ENCODE measurements at regions not wholly inside any gene's neighbourhood (a gene's known extent, or its start where the extent isn't known, plus 50 kb on each side); places are given as distances from the start of the nearest gene placed in this dataset.

DNA sequence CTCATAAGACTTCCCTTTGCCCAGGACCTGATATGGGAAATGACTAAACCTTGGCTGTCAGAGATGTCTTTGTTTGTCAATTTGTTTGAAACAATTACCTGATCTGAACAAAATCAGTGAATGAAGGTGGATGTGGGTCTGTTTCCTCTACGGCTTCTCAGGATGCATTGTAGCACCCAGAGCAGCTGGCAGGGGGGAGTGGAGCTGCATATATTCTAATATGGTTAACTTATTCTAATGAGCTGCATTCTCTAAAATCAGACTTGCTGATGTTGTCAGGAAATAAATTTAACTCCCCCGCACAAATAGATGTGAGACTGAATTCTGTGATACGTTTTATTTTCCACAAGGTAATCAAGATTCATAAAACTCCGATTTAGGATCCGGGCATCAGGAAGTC, 665.4 kb downstream of the MAT2B start:
- Histone ChIP-seq H3K27ac (ENCODE audit: insufficient read depth, low read depth, low read length) (no peak overlapping the region), H2AFZ (ENCODE audit: low read depth, low read length) (no peak overlapping the region), H3K9me1 (replicated peaks; ENCODE audit: control insufficient read depth, extremely low read depth, insufficient read depth, low read length) (no peaks in the 10 kb centered on the region), H3K4me1 (ENCODE audit: control insufficient read depth, extremely low read depth, insufficient read depth, low read length) (no peaks in the 10 kb centered on the region), H3K9me3 (replicated peaks; ENCODE audit: control insufficient read depth, insufficient read depth, low read length) (no peaks in the 10 kb centered on the region), H3K79me2 (ENCODE audit: control insufficient read depth, insufficient read depth, low read length) (no peaks in the 10 kb centered on the region), H3K4me3 (replicated peaks in 1 of 3; ENCODE audit: insufficient read depth in 1 of 3, low read depth in 1 of 3, low read length in 3 of 3) (no peak overlapping the region), H3K9ac (replicated peaks; ENCODE audit: extremely low read depth, insufficient read depth, low read length) (no peak overlapping the region), H3K36me3 (ENCODE audit: control insufficient read depth in 2 of 2, extremely low read depth in 1 of 2, insufficient read depth in 2 of 2, low read length in 2 of 2) (no peaks in the 10 kb centered on the region), H3K4me2 (ENCODE audit: insufficient read depth, low read length) (no peak overlapping the region), H3K27me3 (ENCODE audit: control insufficient read depth in 2 of 2, insufficient read depth in 2 of 2, low read length in 2 of 2) (no peaks in the 10 kb centered on the region), H4K20me1 (replicated peaks; ENCODE audit: control insufficient read depth, extremely low read depth, insufficient read depth, low read length) (no peaks in the 10 kb centered on the region)
- ChIA-PET CTCF (no interaction called here), POLR2A (no interaction called here)
- no TSS peak for BruUV-seq (replicated peaks)
- FAIRE-seq (no peak), DNase-seq (ENCODE audit: low read depth, low spot score) (no peak)
- dilution Hi-C loops (cut with MboI; ENCODE audit: extremely low pct_ligation_motif_present, low sequenced_read_pairs) (no loop called here), intact Hi-C loops (cut with micrococcal nuclease) (no loop called here)
- TF ChIP-seq EZH2 (IDR thresholded peaks at IDR 0.05; ENCODE audit: borderline replicate concordance, low read depth, low read length, severe bottlenecking) (no peak), POLR2A (IDR thresholded peaks at IDR 0.05; ENCODE audit: low read depth, low read length) (no peak), FOS (IDR thresholded peaks at IDR 0.05; ENCODE audit: borderline replicate concordance, insufficient read depth, low read length) (no peak), MYC (IDR thresholded peaks at IDR 0.05; ENCODE audit: low read depth, low read length) (no peak), GATA2 (IDR thresholded peaks at IDR 0.05; ENCODE audit: insufficient read depth, insufficient read length, low read depth, low read length) (no peak), JUN (IDR thresholded peaks at IDR 0.05; ENCODE audit: borderline replicate concordance, insufficient read depth, insufficient read length, low read depth) (no peak), POLR2AphosphoS5 (IDR thresholded peaks at IDR 0.05; ENCODE audit: insufficient read depth, low read depth, low read length) (no peak)
- TF ChIP-seq, protein P1, sequence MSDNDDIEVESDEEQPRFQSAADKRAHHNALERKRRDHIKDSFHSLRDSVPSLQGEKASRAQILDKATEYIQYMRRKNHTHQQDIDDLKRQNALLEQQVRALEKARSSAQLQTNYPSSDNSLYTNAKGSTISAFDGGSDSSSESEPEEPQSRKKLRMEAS (IDR thresholded peaks at IDR 0.05; ENCODE audit: insufficient read depth, insufficient read length) = no peak
- TF ChIP-seq, protein P2, sequence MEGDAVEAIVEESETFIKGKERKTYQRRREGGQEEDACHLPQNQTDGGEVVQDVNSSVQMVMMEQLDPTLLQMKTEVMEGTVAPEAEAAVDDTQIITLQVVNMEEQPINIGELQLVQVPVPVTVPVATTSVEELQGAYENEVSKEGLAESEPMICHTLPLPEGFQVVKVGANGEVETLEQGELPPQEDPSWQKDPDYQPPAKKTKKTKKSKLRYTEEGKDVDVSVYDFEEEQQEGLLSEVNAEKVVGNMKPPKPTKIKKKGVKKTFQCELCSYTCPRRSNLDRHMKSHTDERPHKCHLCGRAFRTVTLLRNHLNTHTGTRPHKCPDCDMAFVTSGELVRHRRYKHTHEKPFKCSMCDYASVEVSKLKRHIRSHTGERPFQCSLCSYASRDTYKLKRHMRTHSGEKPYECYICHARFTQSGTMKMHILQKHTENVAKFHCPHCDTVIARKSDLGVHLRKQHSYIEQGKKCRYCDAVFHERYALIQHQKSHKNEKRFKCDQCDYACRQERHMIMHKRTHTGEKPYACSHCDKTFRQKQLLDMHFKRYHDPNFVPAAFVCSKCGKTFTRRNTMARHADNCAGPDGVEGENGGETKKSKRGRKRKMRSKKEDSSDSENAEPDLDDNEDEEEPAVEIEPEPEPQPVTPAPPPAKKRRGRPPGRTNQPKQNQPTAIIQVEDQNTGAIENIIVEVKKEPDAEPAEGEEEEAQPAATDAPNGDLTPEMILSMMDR (IDR thresholded peaks at IDR 0.05; ENCODE audit: extremely low read depth in 1 of 2, insufficient read depth in 1 of 2, low read depth in 1 of 2, low read length in 2 of 2) = no peak

Measured in endothelial cell of umbilical vein (primary cell).